Testis (tissue), 2 donors: ENCODE measurements at regions not wholly inside any gene's neighbourhood (a gene's known extent, or its start where the extent isn't known, plus 50 kb on each side); places are given as distances from the start of the nearest gene placed in this dataset.

Experiments used
- CTCF ChIP-seq, 3 experiments: fragments of 450-650 bp in 2 of 3; fragments of 200-600 bp in 1 of 3; sonication (generic) in 1 of 3; IDR thresholded peaks; one replicate each; pipeline ENCODE4 v1.5.1; 2016 to 2019; ENCODE audit warnings: antibody characterized with exemption in 3 of 3, mild to moderate bottlenecking in 2 of 3, moderate library complexity in 1 of 3
- POLR2A ChIP-seq: fragments of 450-650 bp; IDR thresholded peaks from one replicate; pipeline ENCODE4 v1.6.1; 2017; ENCODE audit warnings: antibody characterized with exemption, mild to moderate bottlenecking, moderate library complexity

- TF ChIP-seq CTCF (IDR thresholded peaks at IDR 0.05) (no peak), POLR2A (no peak)
Measured at GRCh38 chr2:236803621-236804020, 234.0 kb downstream of the ACKR3 start.
